GM12891 (cell line): ENCODE measurements at regions not wholly inside any gene's neighbourhood (a gene's known extent, or its start where the extent isn't known, plus 50 kb on each side); places are given as distances from the start of the nearest gene placed in this dataset.
"Not testable (repeated sequence)": the region's sequence is repeated elsewhere in the genome, so short reads cannot be mapped to it uniquely, and the experiment has no call there.

Source experiments
- SPI1 ChIP-seq: IDR thresholded peaks from 2 replicates; pipeline ENCODE4 v1.6.1; 2011; ENCODE audit warnings: low read depth, low read length, control low read depth
- TAF1 ChIP-seq: IDR thresholded peaks from 2 replicates; pipeline ENCODE4 v1.6.1; 2011; ENCODE audit warnings: low read depth, low read length, control low read depth

GRCh38 chr1:31489575-31489974 lies 76.6 kb downstream of the SERINC2 start:
- not testable (repeated sequence) for TF ChIP-seq SPI1, TAF1
